B cell (primary cell): ENCODE measurements at regions not wholly inside any gene's neighbourhood (a gene's known extent, or its start where the extent isn't known, plus 50 kb on each side); places are given as distances from the start of the nearest gene placed in this dataset.

Source experiments
- ATAC-seq: fragments of 200-7000 bp; cut with Tn5 transposase; one replicate; pipeline ENCODE4 v1.10.0; 2021; ENCODE audit warnings: low read depth, mild to moderate bottlenecking, moderate number of reproducible peaks, moderate library complexity
- CTCF ChIA-PET: fragments of 350-600 bp; sonication (Branson Sonifier 250); formaldehyde crosslinking; loops from one replicate; lab custom pipeline; 2021; ENCODE audit warnings: antibody characterized with exemption, inconsistent platforms; lab: Charles Lee
- POLR2A ChIA-PET: fragments of 350-600 bp; sonication (Branson Sonifier 250); formaldehyde crosslinking; loops from one replicate; lab custom pipeline; 2021; ENCODE audit warnings: antibody characterized with exemption; lab: Charles Lee
- DNase-seq: peaks from one replicate; pipeline ENCODE4 v3.0.0; 2013
- H2AFZ ChIP-seq: 2 replicates; pipeline ENCODE4 v1.6.1; 2012; ENCODE audit warnings: mild to moderate bottlenecking, low read depth, low read length; ENCODE audit not compliant: insufficient read depth, poor library complexity, severe bottlenecking
- H3K27ac ChIP-seq, 2 donors: 1 replicate in 1 of 2; 2 replicates in 1 of 2; pipeline ENCODE4 v1.5.1; 2012 to 2013; ENCODE audit warnings: low read length in 2 of 2, mild to moderate bottlenecking in 2 of 2, moderate library complexity in 1 of 2
- H3K27me3 ChIP-seq, 4 experiments: fragments of 200-600 bp in 1 of 4; sonication (generic) in 1 of 4; replicated peaks in 1 of 4; 1 replicate in 2 of 4; 2 replicates in 2 of 4; pipeline versions ENCODE4 v1.6.1 to v1.7.0; 2013 to 2016; ENCODE audit warnings: low read length in 3 of 4, mild to moderate bottlenecking in 2 of 4, mixed read lengths in 1 of 4, moderate library complexity in 1 of 4; ENCODE audit not compliant: insufficient read depth in 4 of 4, control insufficient read depth in 3 of 4; ENCODE audit errors: control extremely low read depth in 1 of 4
- H3K36me3 ChIP-seq, 2 experiments: replicated peaks in 1 of 2; 1 replicate in 1 of 2; 2 replicates in 1 of 2; pipeline versions ENCODE4 v1.6.1 to v1.7.1; 2013; ENCODE audit warnings: low read length in 1 of 2; ENCODE audit not compliant: insufficient read depth in 2 of 2, control insufficient read depth in 1 of 2; ENCODE audit errors: control extremely low read depth in 1 of 2, extremely low read depth in 1 of 2
- H3K4me1 ChIP-seq, 2 donors: fragments of 200-600 bp in 1 of 2; sonication (generic) in 1 of 2; 1 replicate in 1 of 2; 2 replicates in 1 of 2; pipeline versions ENCODE4 v1.5.1 to v1.6.1; 2013 to 2017; ENCODE audit warnings: low read length in 2 of 2; ENCODE audit not compliant: control insufficient read depth in 2 of 2, insufficient read depth in 2 of 2
- H3K4me2 ChIP-seq: replicated peaks from 2 replicates; pipeline ENCODE3; 2012; ENCODE audit warnings: mild to moderate bottlenecking, low read depth, low read length; ENCODE audit not compliant: poor library complexity, severe bottlenecking
- H3K4me3 ChIP-seq, 5 experiments: fragments of 200-600 bp in 1 of 5; sonication (generic) in 1 of 5; 1 replicate in 3 of 5; 2 replicates in 2 of 5; pipeline versions ENCODE4 v1.5.1 to v1.7.0; 2011 to 2016; ENCODE audit warnings: low read length in 4 of 5, mild to moderate bottlenecking in 4 of 5, low read depth in 2 of 5, control low read depth in 1 of 5, moderate library complexity in 1 of 5; ENCODE audit not compliant: insufficient read depth in 1 of 5; ENCODE audit errors: control extremely low read depth in 1 of 5, extremely low read depth in 1 of 5
- H3K79me2 ChIP-seq: fragments of 200-600 bp; sonication (generic); one replicate; pipeline ENCODE4 v1.6.0; 2016; ENCODE audit warnings: low read length; ENCODE audit not compliant: control insufficient read depth, insufficient read depth
- H3K9ac ChIP-seq: fragments of 200-600 bp; sonication (generic); 2 replicates; pipeline ENCODE4 v1.6.1; 2017; ENCODE audit warnings: mild to moderate bottlenecking, low read length, moderate library complexity
- H3K9me3 ChIP-seq, 3 donors: one replicate each; pipeline versions ENCODE4 v1.6.1 to v1.7.1; 2013; ENCODE audit warnings: low read length in 2 of 3; ENCODE audit not compliant: control insufficient read depth in 2 of 3, insufficient read depth in 1 of 3; ENCODE audit errors: control extremely low read depth in 1 of 3
- H4K20me1 ChIP-seq: 2 replicates; pipeline ENCODE4 v1.6.0; 2012; ENCODE audit warnings: mild to moderate bottlenecking, low read length; ENCODE audit not compliant: insufficient read depth, control insufficient read depth, poor library complexity, severe bottlenecking
- H3K27ac Mint-ChIP-seq: one replicate; pipeline ENCODE4 v1.8.0; 2021; ENCODE audit warnings: mixed read lengths
- H3K27me3 Mint-ChIP-seq: one replicate; pipeline ENCODE4 v1.8.0; 2021; ENCODE audit warnings: mixed read lengths
- H3K4me1 Mint-ChIP-seq: one replicate; pipeline ENCODE4 v1.8.0; 2021; ENCODE audit warnings: mixed read lengths
- H3K4me3 Mint-ChIP-seq: one replicate; pipeline ENCODE4 v1.8.0; 2021; ENCODE audit warnings: mixed read lengths
- H3K9me3 Mint-ChIP-seq: one replicate; pipeline ENCODE4 v1.8.0; 2022; ENCODE audit warnings: mixed read lengths; ENCODE audit not compliant: insufficient read depth
- CTCF ChIP-seq: fragments of 200-600 bp; IDR thresholded peaks from one replicate; pipeline ENCODE4 v1.8.0; 2022; ENCODE audit warnings: antibody characterized with exemption, mild to moderate bottlenecking
- EZH2 ChIP-seq: IDR thresholded peaks from 2 replicates; pipeline ENCODE4 v1.6.1; 2012; ENCODE audit warnings: borderline replicate concordance, low read depth, mild to moderate bottlenecking, moderate library complexity, low read length; ENCODE audit not compliant: insufficient read depth, poor library complexity, severe bottlenecking
- WGBS: methylation state at CpG from one replicate; pipeline ENCODE4 v1.1.5; 2013; ENCODE audit warnings: missing lambda C conversion rate; ENCODE audit not compliant: insufficient coverage; 5-methylcytosine and 5-hydroxymethylcytosine counted together
- intact Hi-C: fragments of 100-400 bp; cut with micrococcal nuclease; formaldehyde crosslinking; loops from one replicate; pipeline ENCODE4 v1.10.0; 2022

GRCh38 chr18:38565513-38565912, 999.9 kb upstream of the CELF4 start:
- ATAC-seq (no peak), DNase-seq (no peak)
- TF ChIP-seq EZH2 (no peak), CTCF (no peak)
- Histone ChIP-seq H3K27ac (no peak overlapping the region), H4K20me1 (no peaks in the 10 kb centered on the region), H3K4me1 (no peaks in the 10 kb centered on the region), H3K79me2 (no peaks in the 10 kb centered on the region), H3K9me3 (peaks cover 0 to 2% (median 0%) of the 10 kb centered on the region in 3 donors), H2AFZ (no peak overlapping the region), H3K36me3 (no peaks in the 10 kb centered on the region), H3K4me2 (no peak overlapping the region), H3K27me3 (no peaks in the 10 kb centered on the region), H3K4me3 (no peak overlapping the region), H3K9ac (no peak overlapping the region)
- ChIA-PET CTCF (no interaction called here), POLR2A (no interaction called here)
- Mint-ChIP-seq H3K27me3 (no peaks in the 10 kb centered on the region), H3K4me1 (no peaks in the 10 kb centered on the region), H3K9me3 (peaks cover 4% of the 10 kb centered on the region), H3K27ac (no peak overlapping the region), H3K4me3 (no peak overlapping the region)
- WGBS: 89% methylated on average over 1 of the region's 1 CpG
- intact Hi-C loops: no loop called here

GRCh38 chr18:38563396-38563980, 997.9 kb upstream of the CELF4 start:
- Histone ChIP-seq H3K4me1 (no peaks in the 10 kb centered on the region), H2AFZ (no peak overlapping the region), H4K20me1 (no peaks in the 10 kb centered on the region), H3K27ac (no peak overlapping the region), H3K79me2 (no peaks in the 10 kb centered on the region), H3K27me3 (no peaks in the 10 kb centered on the region), H3K4me3 (no peak overlapping the region), H3K9ac (no peak overlapping the region), H3K4me2 (no peak overlapping the region), H3K36me3 (no peaks in the 10 kb centered on the region), H3K9me3 (peaks cover 0 to 1% (median 0%) of the 10 kb centered on the region in 3 donors)
- ATAC-seq: no peak
- Mint-ChIP-seq H3K9me3 (peaks cover 4% of the 10 kb centered on the region), H3K27me3 (no peaks in the 10 kb centered on the region), H3K4me1 (no peaks in the 10 kb centered on the region), H3K4me3 (no peak overlapping the region), H3K27ac (no peak overlapping the region)
- TF ChIP-seq CTCF: no peak
- TF ChIP-seq EZH2: no peak
- ChIA-PET CTCF (no interaction called here), POLR2A (no interaction called here)
- DNase-seq: no peak
- WGBS: no CpG with 5 or more reads among the region's 2 CpGs
- intact Hi-C loops: no loop called here
